HUDEP-2 (cell line): ENCODE measurements at regions not wholly inside any gene's neighbourhood (a gene's known extent, or its start where the extent isn't known, plus 50 kb on each side); places are given as distances from the start of the nearest gene placed in this dataset.
"Not testable (repeated sequence)": the region's sequence is repeated elsewhere in the genome, so short reads cannot be mapped to it uniquely, and the experiment has no call there.

Source experiments
- DNase-seq, 76 experiments: peaks; one replicate each; lab custom pipeline; 2025; ENCODE audit not compliant: unreplicated experiment in 76 of 76; lab: John Stamatoyannopoulos, UW

- no peak for DNase-seq
These were observed 254.9 kb upstream of the ZEB2 start for GRCh38 chr2:144774809-144775208.

GRCh38 chr2:144771348-144771747, 251.4 kb upstream of the ZEB2 start:
- no peak for DNase-seq

GRCh38 chr2:144770616-144771230, 250.8 kb upstream of the ZEB2 start:
- DNase-seq: no peak

GRCh38 chr2:144760939-144761338, 241.0 kb upstream of the ZEB2 start:
- DNase-seq: not testable (repeated sequence)

- DNase-seq: no peak
These were observed 239.8 kb upstream of the ZEB2 start for GRCh38 chr2:144759746-144760145.

GRCh38 chr2:144758196-144758595, 238.3 kb upstream of the ZEB2 start:
- DNase-seq: not testable (repeated sequence)

GRCh38 chr2:144753416-144753815, 233.5 kb upstream of the ZEB2 start:
- no peak for DNase-seq

GRCh38 chr2:144751142-144751905, 231.4 kb upstream of the ZEB2 start:
- DNase-seq: no peak

GRCh38 chr2:144749188-144749587, 229.3 kb upstream of the ZEB2 start:
- no peak for DNase-seq

- DNase-seq: no peak
These were observed 228.5 kb upstream of the ZEB2 start for GRCh38 chr2:144748443-144748842.

- no peak for DNase-seq
These were observed 227.7 kb upstream of the ZEB2 start for GRCh38 chr2:144747571-144747970.

GRCh38 chr2:144745424-144745823, 225.5 kb upstream of the ZEB2 start:
- DNase-seq: no peak

GRCh38 chr2:144738749-144739148, 218.8 kb upstream of the ZEB2 start:
- DNase-seq: no peak

- DNase-seq: no peak
These were observed 210.8 kb upstream of the ZEB2 start for GRCh38 chr2:144730711-144731110.

GRCh38 chr2:144724460-144724859, 204.5 kb upstream of the ZEB2 start:
- not testable (repeated sequence) for DNase-seq

- no peak for DNase-seq
These were observed 198.5 kb upstream of the ZEB2 start for GRCh38 chr2:144718376-144718775.

- no peak for DNase-seq
These were observed 196.1 kb upstream of the ZEB2 start for GRCh38 chr2:144715992-144716391.

- no peak for DNase-seq
These were observed 193.5 kb upstream of the ZEB2 start for GRCh38 chr2:144713410-144713809.

GRCh38 chr2:144712550-144712940, 192.6 kb upstream of the ZEB2 start:
- DNase-seq: no peak

- no peak for DNase-seq
These were observed 192.0 kb upstream of the ZEB2 start for GRCh38 chr2:144711630-144712549.

GRCh38 chr2:144711084-144711483, 191.2 kb upstream of the ZEB2 start:
- no peak for DNase-seq
